ENCODE measurements at regions not wholly inside any gene's neighbourhood (a gene's known extent, or its start where the extent isn't known, plus 50 kb on each side); places are given as distances from the start of the nearest gene placed in this dataset.

DNA sequence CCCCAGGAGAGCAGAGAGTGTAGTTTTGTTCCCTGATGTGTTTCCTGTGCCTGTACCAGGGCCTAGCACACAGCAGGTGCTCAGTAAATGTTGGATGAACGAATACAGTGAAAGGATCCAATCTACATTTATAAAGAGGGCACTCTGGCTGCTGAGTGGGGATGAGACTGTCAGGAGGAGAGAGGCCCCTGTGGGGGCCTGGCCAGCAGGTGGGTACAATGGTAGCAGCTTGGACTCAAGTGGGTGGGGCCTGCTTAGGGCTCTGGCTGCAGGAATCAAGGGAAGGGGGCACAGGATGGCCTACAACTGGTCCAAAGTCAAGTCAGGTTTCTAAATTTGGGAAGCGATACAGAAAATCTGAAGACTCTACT is 156.6 kb upstream of the GRK3 start:
- TF ChIP-seq PPARA (CRISPR knock-in tag; IDR thresholded peaks at IDR 0.05; ENCODE audit: borderline replicate concordance) (no peak), ZC3H10 (CRISPR knock-in tag; IDR thresholded peaks at IDR 0.05) (no peak), TCF4 (CRISPR knock-in tag; IDR thresholded peaks at IDR 0.05; ENCODE audit: borderline replicate concordance) (no peak), BACH2 (CRISPR knock-in tag; IDR thresholded peaks at IDR 0.05; ENCODE audit: borderline replicate concordance) (no peak), ZFP3 (CRISPR knock-in tag; IDR thresholded peaks at IDR 0.05) (no peak), ARNTL (CRISPR knock-in tag; IDR thresholded peaks at IDR 0.05; ENCODE audit: borderline replicate concordance, low read depth) (no peak), CSDC2 (CRISPR knock-in tag; IDR thresholded peaks at IDR 0.05) (no peak), ZNF565 (CRISPR knock-in tag; conservative IDR thresholded peaks at IDR 0.05; ENCODE audit: low read depth) (no peak), ESRRG (CRISPR knock-in tag; IDR thresholded peaks at IDR 0.05) (no peak), SNAI2 (CRISPR knock-in tag; IDR thresholded peaks at IDR 0.05) (no peak), ZNF70 (CRISPR knock-in tag; IDR thresholded peaks at IDR 0.05) (no peak), ZNF8 (CRISPR knock-in tag; IDR thresholded peaks at IDR 0.05) (no peak), GLIS3 (CRISPR knock-in tag; IDR thresholded peaks at IDR 0.05) (no peak), OSR1 (CRISPR knock-in tag; IDR thresholded peaks at IDR 0.05) (no peak), RARB (CRISPR knock-in tag; IDR thresholded peaks at IDR 0.05) (no peak), ISL1 (CRISPR knock-in tag; IDR thresholded peaks at IDR 0.05) (no peak)
- TF ChIP-seq, protein P1, sequence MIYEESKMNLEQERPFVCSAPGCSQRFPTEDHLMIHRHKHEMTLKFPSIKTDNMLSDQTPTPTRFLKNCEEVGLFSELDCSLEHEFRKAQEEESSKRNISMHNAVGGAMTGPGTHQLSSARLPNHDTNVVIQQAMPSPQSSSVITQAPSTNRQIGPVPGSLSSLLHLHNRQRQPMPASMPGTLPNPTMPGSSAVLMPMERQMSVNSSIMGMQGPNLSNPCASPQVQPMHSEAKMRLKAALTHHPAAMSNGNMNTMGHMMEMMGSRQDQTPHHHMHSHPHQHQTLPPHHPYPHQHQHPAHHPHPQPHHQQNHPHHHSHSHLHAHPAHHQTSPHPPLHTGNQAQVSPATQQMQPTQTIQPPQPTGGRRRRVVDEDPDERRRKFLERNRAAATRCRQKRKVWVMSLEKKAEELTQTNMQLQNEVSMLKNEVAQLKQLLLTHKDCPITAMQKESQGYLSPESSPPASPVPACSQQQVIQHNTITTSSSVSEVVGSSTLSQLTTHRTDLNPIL (CRISPR knock-in tag; IDR thresholded peaks at IDR 0.05; ENCODE audit: low read depth) = no peak
- TF ChIP-seq, protein P2, sequence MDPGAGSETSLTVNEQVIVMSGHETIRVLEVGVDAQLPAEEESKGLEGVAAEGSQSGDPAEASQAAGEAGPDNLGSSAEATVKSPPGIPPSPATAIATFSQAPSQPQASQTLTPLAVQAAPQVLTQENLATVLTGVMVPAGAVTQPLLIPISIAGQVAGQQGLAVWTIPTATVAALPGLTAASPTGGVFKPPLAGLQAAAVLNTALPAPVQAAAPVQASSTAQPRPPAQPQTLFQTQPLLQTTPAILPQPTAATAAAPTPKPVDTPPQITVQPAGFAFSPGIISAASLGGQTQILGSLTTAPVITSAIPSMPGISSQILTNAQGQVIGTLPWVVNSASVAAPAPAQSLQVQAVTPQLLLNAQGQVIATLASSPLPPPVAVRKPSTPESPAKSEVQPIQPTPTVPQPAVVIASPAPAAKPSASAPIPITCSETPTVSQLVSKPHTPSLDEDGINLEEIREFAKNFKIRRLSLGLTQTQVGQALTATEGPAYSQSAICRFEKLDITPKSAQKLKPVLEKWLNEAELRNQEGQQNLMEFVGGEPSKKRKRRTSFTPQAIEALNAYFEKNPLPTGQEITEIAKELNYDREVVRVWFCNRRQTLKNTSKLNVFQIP (CRISPR knock-in tag; IDR thresholded peaks at IDR 0.05; ENCODE audit: borderline replicate concordance, low read depth) = no peak
- TF ChIP-seq, protein P3, sequence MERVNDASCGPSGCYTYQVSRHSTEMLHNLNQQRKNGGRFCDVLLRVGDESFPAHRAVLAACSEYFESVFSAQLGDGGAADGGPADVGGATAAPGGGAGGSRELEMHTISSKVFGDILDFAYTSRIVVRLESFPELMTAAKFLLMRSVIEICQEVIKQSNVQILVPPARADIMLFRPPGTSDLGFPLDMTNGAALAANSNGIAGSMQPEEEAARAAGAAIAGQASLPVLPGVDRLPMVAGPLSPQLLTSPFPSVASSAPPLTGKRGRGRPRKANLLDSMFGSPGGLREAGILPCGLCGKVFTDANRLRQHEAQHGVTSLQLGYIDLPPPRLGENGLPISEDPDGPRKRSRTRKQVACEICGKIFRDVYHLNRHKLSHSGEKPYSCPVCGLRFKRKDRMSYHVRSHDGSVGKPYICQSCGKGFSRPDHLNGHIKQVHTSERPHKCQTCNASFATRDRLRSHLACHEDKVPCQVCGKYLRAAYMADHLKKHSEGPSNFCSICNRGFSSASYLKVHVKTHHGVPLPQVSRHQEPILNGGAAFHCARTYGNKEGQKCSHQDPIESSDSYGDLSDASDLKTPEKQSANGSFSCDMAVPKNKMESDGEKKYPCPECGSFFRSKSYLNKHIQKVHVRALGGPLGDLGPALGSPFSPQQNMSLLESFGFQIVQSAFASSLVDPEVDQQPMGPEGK (CRISPR knock-in tag; IDR thresholded peaks at IDR 0.05; ENCODE audit: borderline replicate concordance) = no peak
- TF ChIP-seq, protein P4, sequence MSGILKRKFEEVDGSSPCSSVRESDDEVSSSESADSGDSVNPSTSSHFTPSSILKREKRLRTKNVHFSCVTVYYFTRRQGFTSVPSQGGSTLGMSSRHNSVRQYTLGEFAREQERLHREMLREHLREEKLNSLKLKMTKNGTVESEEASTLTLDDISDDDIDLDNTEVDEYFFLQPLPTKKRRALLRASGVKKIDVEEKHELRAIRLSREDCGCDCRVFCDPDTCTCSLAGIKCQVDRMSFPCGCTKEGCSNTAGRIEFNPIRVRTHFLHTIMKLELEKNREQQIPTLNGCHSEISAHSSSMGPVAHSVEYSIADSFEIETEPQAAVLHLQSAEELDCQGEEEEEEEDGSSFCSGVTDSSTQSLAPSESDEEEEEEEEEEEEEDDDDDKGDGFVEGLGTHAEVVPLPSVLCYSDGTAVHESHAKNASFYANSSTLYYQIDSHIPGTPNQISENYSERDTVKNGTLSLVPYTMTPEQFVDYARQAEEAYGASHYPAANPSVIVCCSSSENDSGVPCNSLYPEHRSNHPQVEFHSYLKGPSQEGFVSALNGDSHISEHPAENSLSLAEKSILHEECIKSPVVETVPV (CRISPR knock-in tag; IDR thresholded peaks at IDR 0.05) = no peak
- ATAC-seq = no peak

DNA sequence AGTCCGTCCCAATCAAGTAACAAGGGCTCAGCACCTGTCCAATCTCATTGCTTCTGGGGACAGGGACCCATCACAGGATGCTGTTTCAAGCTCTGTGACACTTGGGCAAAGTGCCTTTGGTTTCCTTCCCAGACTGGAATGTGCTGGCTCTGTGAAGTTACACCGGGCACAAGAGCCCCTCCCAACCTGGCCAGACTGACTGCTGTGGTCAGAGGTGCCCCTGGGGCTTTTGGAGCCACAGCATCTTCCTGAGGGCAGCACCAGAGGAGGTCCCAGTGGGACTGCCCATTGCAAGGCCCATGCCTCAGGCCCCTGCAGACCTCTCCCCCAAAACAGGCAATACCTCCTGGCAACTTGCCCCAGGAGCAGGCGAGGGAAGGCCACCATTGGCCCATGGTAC is 155.2 kb upstream of the GRK3 start:
- TF ChIP-seq, protein P2 (CRISPR knock-in tag; IDR thresholded peaks at IDR 0.05; ENCODE audit: borderline replicate concordance, low read depth) = no peak
- TF ChIP-seq SNAI2 (CRISPR knock-in tag; IDR thresholded peaks at IDR 0.05) (no peak), ZFP30 (CRISPR knock-in tag; IDR thresholded peaks at IDR 0.05) (no peak), ARNTL (CRISPR knock-in tag; IDR thresholded peaks at IDR 0.05; ENCODE audit: borderline replicate concordance, low read depth) (no peak), ZNF8 (CRISPR knock-in tag; IDR thresholded peaks at IDR 0.05) (no peak), PPARA (CRISPR knock-in tag; IDR thresholded peaks at IDR 0.05; ENCODE audit: borderline replicate concordance) (no peak)
- ATAC-seq = no peak

DNA sequence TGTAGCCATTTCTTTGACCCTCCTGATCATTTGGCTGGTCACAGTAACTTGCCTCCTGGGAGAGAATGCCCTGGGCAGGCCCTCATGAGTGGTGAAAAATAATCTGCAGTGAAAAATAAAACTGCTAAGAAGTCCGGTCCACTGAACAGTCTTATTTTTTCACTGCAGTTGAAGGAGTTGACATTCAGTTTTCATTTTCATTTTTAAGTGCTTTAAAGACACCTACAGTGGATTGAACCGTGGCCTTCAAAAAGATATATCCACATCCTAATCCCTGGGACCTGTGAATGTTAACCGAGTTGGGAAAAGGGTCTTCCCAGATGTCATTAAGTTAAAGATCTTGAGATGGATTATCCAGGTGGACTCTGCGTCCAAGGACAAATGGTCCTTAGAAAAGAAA is 153.6 kb upstream of the GRK3 start:
- ATAC-seq = no peak
- TF ChIP-seq ESRRG (CRISPR knock-in tag; IDR thresholded peaks at IDR 0.05) = no peak
- no peak for TF ChIP-seq PPARA (CRISPR knock-in tag; IDR thresholded peaks at IDR 0.05; ENCODE audit: borderline replicate concordance)
- no peak for TF ChIP-seq BACH2 (CRISPR knock-in tag; IDR thresholded peaks at IDR 0.05; ENCODE audit: borderline replicate concordance)
- TF ChIP-seq GLIS3 (CRISPR knock-in tag; IDR thresholded peaks at IDR 0.05) = no peak
- TF ChIP-seq ZFP3 (CRISPR knock-in tag; IDR thresholded peaks at IDR 0.05) = no peak
- TF ChIP-seq, protein P3 (CRISPR knock-in tag; IDR thresholded peaks at IDR 0.05; ENCODE audit: borderline replicate concordance) = no peak
- no peak for TF ChIP-seq OSR1 (CRISPR knock-in tag; IDR thresholded peaks at IDR 0.05)
- TF ChIP-seq, protein P5, sequence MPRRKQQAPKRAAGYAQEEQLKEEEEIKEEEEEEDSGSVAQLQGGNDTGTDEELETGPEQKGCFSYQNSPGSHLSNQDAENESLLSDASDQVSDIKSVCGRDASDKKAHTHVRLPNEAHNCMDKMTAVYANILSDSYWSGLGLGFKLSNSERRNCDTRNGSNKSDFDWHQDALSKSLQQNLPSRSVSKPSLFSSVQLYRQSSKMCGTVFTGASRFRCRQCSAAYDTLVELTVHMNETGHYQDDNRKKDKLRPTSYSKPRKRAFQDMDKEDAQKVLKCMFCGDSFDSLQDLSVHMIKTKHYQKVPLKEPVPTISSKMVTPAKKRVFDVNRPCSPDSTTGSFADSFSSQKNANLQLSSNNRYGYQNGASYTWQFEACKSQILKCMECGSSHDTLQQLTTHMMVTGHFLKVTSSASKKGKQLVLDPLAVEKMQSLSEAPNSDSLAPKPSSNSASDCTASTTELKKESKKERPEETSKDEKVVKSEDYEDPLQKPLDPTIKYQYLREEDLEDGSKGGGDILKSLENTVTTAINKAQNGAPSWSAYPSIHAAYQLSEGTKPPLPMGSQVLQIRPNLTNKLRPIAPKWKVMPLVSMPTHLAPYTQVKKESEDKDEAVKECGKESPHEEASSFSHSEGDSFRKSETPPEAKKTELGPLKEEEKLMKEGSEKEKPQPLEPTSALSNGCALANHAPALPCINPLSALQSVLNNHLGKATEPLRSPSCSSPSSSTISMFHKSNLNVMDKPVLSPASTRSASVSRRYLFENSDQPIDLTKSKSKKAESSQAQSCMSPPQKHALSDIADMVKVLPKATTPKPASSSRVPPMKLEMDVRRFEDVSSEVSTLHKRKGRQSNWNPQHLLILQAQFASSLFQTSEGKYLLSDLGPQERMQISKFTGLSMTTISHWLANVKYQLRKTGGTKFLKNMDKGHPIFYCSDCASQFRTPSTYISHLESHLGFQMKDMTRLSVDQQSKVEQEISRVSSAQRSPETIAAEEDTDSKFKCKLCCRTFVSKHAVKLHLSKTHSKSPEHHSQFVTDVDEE (CRISPR knock-in tag; IDR thresholded peaks at IDR 0.05) = no peak
- no peak for TF ChIP-seq RARB (CRISPR knock-in tag; IDR thresholded peaks at IDR 0.05)
- TF ChIP-seq, protein P2 (CRISPR knock-in tag; IDR thresholded peaks at IDR 0.05; ENCODE audit: borderline replicate concordance, low read depth) = no peak
- TF ChIP-seq TCF4 (CRISPR knock-in tag; IDR thresholded peaks at IDR 0.05; ENCODE audit: borderline replicate concordance) = no peak
